Panc1 (cell line): ENCODE measurements at regions not wholly inside any gene's neighbourhood (a gene's known extent, or its start where the extent isn't known, plus 50 kb on each side); places are given as distances from the start of the nearest gene placed in this dataset.
A peak's percentile ranks its signal among the peaks of the same experiment; 100 is the strongest.

ENCODE experiments used
- ATAC-seq: fragments of 200-7000 bp; cut with Tn5 transposase; 2 replicates; pipeline ENCODE4 v1.9.1; 2020; ENCODE audit warnings: mild to moderate bottlenecking, moderate library complexity
- BruUV-seq: library from RNA; stranded (reverse); fragments of 400-500 nt; replicated peaks from 2 replicates; lab custom pipeline; 2021; lab: Mats Ljungman, UMichigan
- CTCF ChIA-PET: fragments of 300-600 bp; sonication (Branson Sonifier 250); formaldehyde crosslinking; loops from one replicate; lab custom pipeline; 2022; ENCODE audit warnings: antibody characterized with exemption; lab: Charles Lee
- POLR2A ChIA-PET: fragments of 300-600 bp; sonication (Branson Sonifier 250); formaldehyde crosslinking; loops from one replicate; lab custom pipeline; 2022; ENCODE audit warnings: antibody characterized with exemption; lab: Charles Lee
- DNase-seq: peaks from one replicate; pipeline ENCODE4 v3.0.0-alpha.2; 2010; ENCODE audit warnings: low read depth, low spot score
- H3K27ac ChIP-seq: 2 replicates; pipeline ENCODE4 v1.5.1; 2011; ENCODE audit warnings: mild to moderate bottlenecking, low read length, inconsistent platforms
- H3K27me3 ChIP-seq: fragments of 200-500 bp; sonication (Bioruptor generic); 2 replicates; pipeline ENCODE4 v1.6.0; 2014; ENCODE audit warnings: low read length, inconsistent platforms; ENCODE audit not compliant: control insufficient read depth, insufficient read depth
- H3K36me3 ChIP-seq: fragments of 200-500 bp; sonication (Bioruptor generic); 2 replicates; pipeline ENCODE4 v1.5.1; 2014; ENCODE audit warnings: inconsistent platforms, mild to moderate bottlenecking, low read length, moderate library complexity; ENCODE audit not compliant: control insufficient read depth, insufficient read depth
- H3K4me1 ChIP-seq: 2 replicates; pipeline ENCODE4 v1.5.1; 2011; ENCODE audit warnings: inconsistent platforms, mild to moderate bottlenecking, low read length, moderate library complexity; ENCODE audit not compliant: control insufficient read depth, insufficient read depth
- H3K4me3 ChIP-seq, 2 experiments: 2 replicates each; pipeline ENCODE4 v1.5.1; 2011 to 2012; ENCODE audit warnings: low read depth in 2 of 2, low read length in 2 of 2, mild to moderate bottlenecking in 2 of 2, inconsistent platforms in 1 of 2, moderate library complexity in 1 of 2
- H3K9me3 ChIP-seq: fragments of 200-500 bp; sonication (Bioruptor generic); 2 replicates; pipeline ENCODE4 v1.5.1; 2014; ENCODE audit warnings: low read depth, mild to moderate bottlenecking, inconsistent platforms, low read length, moderate library complexity; ENCODE audit not compliant: control insufficient read depth, insufficient read depth
- CTCF ChIP-seq: fragments of 450-650 bp; IDR thresholded peaks from 2 replicates; pipeline ENCODE4 v1.5.1; 2017; ENCODE audit warnings: mild to moderate bottlenecking
- POLR2AphosphoS5 ChIP-seq: IDR thresholded peaks from 2 replicates; pipeline ENCODE4 v1.6.1; 2012; ENCODE audit warnings: mild to moderate bottlenecking, low read depth, low read length, moderate library complexity
- REST ChIP-seq, 2 experiments: IDR thresholded peaks; 2 replicates each; pipeline ENCODE4 v1.6.1; 2011 to 2012; ENCODE audit warnings: low read depth in 2 of 2, control low read depth in 1 of 2, low read length in 1 of 2, mild to moderate bottlenecking in 1 of 2, moderate library complexity in 1 of 2; ENCODE audit not compliant: insufficient read depth in 1 of 2
- SIN3A ChIP-seq: IDR thresholded peaks from 2 replicates; pipeline ENCODE4 v1.6.1; 2012; ENCODE audit warnings: low read depth, mild to moderate bottlenecking, low read length, moderate library complexity, borderline replicate concordance; ENCODE audit not compliant: insufficient read depth
- TCF7L2 ChIP-seq: IDR thresholded peaks from 2 replicates; pipeline ENCODE4 v1.6.1; 2011; ENCODE audit warnings: mild to moderate bottlenecking, low read depth, low read length, inconsistent platforms
- in situ Hi-C: cut with HindIII; loops from 2 replicates; pipeline ENCODE4 v1.10.0; 2016; ENCODE audit warnings: low sequenced_read_pairs, low pct_unique_long_range_greater_than_20kb
- intact Hi-C: fragments of 100-400 bp; cut with micrococcal nuclease; formaldehyde crosslinking; loops from one replicate; pipeline ENCODE4 v1.10.0; 2022; ENCODE audit not compliant: unreplicated experiment

DNA sequence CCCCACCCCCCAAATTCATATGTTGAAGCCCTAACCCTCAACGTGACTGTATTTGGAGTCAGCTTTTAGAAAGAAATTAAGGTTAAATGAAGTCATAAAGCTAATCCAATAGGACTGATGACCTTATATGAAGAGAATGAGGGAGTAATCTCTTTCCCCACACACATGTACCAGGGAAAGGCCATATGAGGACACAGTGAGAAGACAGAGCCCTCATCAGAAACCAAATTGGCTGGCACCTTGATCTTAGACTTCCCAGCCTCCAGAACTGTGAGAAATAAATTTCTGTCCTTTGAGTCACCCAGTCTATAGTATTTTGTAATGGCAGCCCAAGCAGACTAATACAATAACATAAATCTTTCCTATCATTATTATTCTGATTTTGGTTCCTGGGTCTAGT lies 194.7 kb upstream of the NANOGP8 start:
- Histone ChIP-seq H3K9me3 (no peaks in the 10 kb centered on the region), H3K4me3 (no peak overlapping the region), H3K36me3 (no peaks in the 10 kb centered on the region), H3K4me1 (no peaks in the 10 kb centered on the region), H3K27ac (no peak overlapping the region), H3K27me3 (no peaks in the 10 kb centered on the region)
- ATAC-seq (no peak), DNase-seq (no peak)
- ChIA-PET POLR2A (no interaction called here), CTCF (interaction anchor here (0.5 kb wide), 1 partner anchor 213 kb away, joined by 4 read pairs; no protein-coding TSS in a partner anchor)
- in situ Hi-C loops (no loop called here), intact Hi-C loops (loop anchor here (10.0 kb wide), 1 partner anchor 465 kb away; no protein-coding TSS in a partner anchor)
- TF ChIP-seq TCF7L2 (no peak), SIN3A (no peak), POLR2AphosphoS5 (no peak), REST (IDR thresholded peaks at IDR 0.05; ENCODE audit: insufficient read depth in 1 of 2, low read depth in 2 of 2, low read length in 1 of 2) (no peak), CTCF (no peak)
- BruUV-seq: no TSS peak

DNA sequence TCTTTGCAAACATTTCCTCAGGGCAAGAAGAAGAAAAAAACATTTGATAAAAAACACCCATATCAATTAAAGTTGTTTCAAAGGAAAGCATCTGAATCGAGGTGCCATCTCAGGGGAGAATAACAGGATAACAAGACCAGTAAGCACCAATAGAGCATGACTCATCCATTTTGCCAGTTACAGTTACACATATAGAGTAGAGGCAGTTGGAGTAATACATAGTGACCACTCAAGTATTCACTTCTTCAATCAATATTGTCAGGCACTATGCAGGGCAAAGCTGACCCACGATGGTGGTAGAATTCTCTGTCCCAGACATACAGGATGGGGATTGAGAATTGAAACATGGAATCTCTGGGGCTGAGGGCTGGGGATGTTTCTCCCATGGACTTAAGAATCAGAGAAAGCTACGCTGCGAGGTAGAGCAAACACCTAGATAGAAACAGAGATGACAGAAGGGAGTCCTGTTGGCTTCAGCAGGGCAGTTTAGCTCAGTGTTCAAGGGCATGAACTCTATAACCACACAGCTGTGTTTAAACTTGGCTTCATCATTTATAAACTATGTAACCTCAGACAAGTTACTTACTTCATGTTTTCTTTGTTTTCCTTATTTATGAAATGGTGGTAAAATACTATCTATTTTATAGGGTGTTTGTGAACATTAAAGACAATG lies 186.4 kb upstream of the NANOGP8 start:
- CTCF ChIA-PET: interaction anchor here (0.6 kb wide), 1 partner anchor 655 kb away, joined by 3 read pairs; no protein-coding TSS in a partner anchor
- peak; percentile 22 for DNase-seq
- no peaks in the 10 kb centered on the region for H3K27me3 ChIP-seq

More for the DNA sequence above, 186.4 kb upstream of the NANOGP8 start:
- Histone ChIP-seq H3K36me3 (no peaks in the 10 kb centered on the region), H3K9me3 (no peaks in the 10 kb centered on the region), H3K4me3 (no peak overlapping the region), H3K27ac (no peak overlapping the region), H3K4me1 (no peaks in the 10 kb centered on the region)
- BruUV-seq: no TSS peak
- TF ChIP-seq REST (IDR thresholded peaks at IDR 0.05; ENCODE audit: insufficient read depth in 1 of 2, low read depth in 2 of 2, low read length in 1 of 2) (no peak), POLR2AphosphoS5 (no peak), CTCF (no peak), TCF7L2 (peak; percentile 29; the same call in 1 of the 2 replicates)
- intact Hi-C loops: no loop called here
- in situ Hi-C loops: no loop called here
- POLR2A ChIA-PET: interaction anchor here (0.6 kb wide), 1 partner anchor 49 kb away, joined by 3 read pairs; no protein-coding TSS in a partner anchor
- peak; percentile 78 for ATAC-seq
